Keratinocyte (primary cell): ENCODE measurements at regions not wholly inside any gene's neighbourhood (a gene's known extent, or its start where the extent isn't known, plus 50 kb on each side); places are given as distances from the start of the nearest gene placed in this dataset.
"Not testable (repeated sequence)": the region's sequence is repeated elsewhere in the genome, so short reads cannot be mapped to it uniquely, and the experiment has no call there.

Experiments used
- DNase-seq: peaks from one replicate; pipeline ENCODE4 v3.0.0-alpha.2; 2011; ENCODE audit warnings: low read depth, missing footprints, low spot score
- FAIRE-seq: peaks from 2 replicates; lab custom pipeline; 2011; peaks lifted over from hg19 to GRCh38; lab: Jason Lieb, UNC
- H2AFZ ChIP-seq: 2 replicates; pipeline ENCODE4 v1.6.0; 2012; ENCODE audit warnings: low read length, control low read depth, inconsistent platforms; ENCODE audit not compliant: control insufficient read depth
- H3K27ac ChIP-seq: 2 replicates; pipeline ENCODE4 v1.5.1; 2011; ENCODE audit warnings: low read length; ENCODE audit not compliant: control insufficient read depth, insufficient read depth
- H3K27me3 ChIP-seq: 3 replicates; pipeline ENCODE4 v1.6.0; 2011; ENCODE audit warnings: low read length; ENCODE audit not compliant: control insufficient read depth, insufficient read depth; ENCODE audit errors: extremely low read depth
- H3K36me3 ChIP-seq, 2 experiments: 2 replicates in 1 of 2; 3 replicates in 1 of 2; pipeline ENCODE4 v1.5.1; 2011; ENCODE audit warnings: low read length in 2 of 2, mild to moderate bottlenecking in 1 of 2; ENCODE audit not compliant: control insufficient read depth in 2 of 2, insufficient read depth in 2 of 2; ENCODE audit errors: extremely low read depth in 1 of 2
- H3K4me1 ChIP-seq: 3 replicates; pipeline ENCODE4 v1.5.1; 2011; ENCODE audit warnings: low read length; ENCODE audit not compliant: control insufficient read depth, insufficient read depth; ENCODE audit errors: extremely low read depth
- H3K4me2 ChIP-seq: 3 replicates; pipeline ENCODE4 v1.6.0; 2011; ENCODE audit warnings: low read depth, low read length; ENCODE audit not compliant: control insufficient read depth, insufficient read depth; ENCODE audit errors: extremely low read depth
- H3K4me3 ChIP-seq, 3 experiments: fragments of 200-600 bp in 1 of 3; sonication (generic) in 1 of 3; 2 replicates in 2 of 3; 3 replicates in 1 of 3; pipeline ENCODE4 v1.5.1; 2011 to 2016; ENCODE audit warnings: low read length in 3 of 3, mild to moderate bottlenecking in 3 of 3, control low read depth in 2 of 3, inconsistent platforms in 1 of 3, low read depth in 1 of 3, mixed read lengths in 1 of 3, mixed run types in 1 of 3, moderate library complexity in 1 of 3; ENCODE audit not compliant: control insufficient read depth in 2 of 3, insufficient read depth in 2 of 3; ENCODE audit errors: extremely low read depth in 1 of 3
- H3K79me2 ChIP-seq: 2 replicates; pipeline ENCODE4 v1.6.0; 2012; ENCODE audit warnings: low read length; ENCODE audit not compliant: control insufficient read depth, insufficient read depth
- H3K9ac ChIP-seq: 3 replicates; pipeline ENCODE4 v1.6.0; 2011; ENCODE audit warnings: low read length; ENCODE audit not compliant: control insufficient read depth, insufficient read depth; ENCODE audit errors: extremely low read depth
- H3K9me1 ChIP-seq: 3 replicates; pipeline ENCODE4 v1.6.0; 2011; ENCODE audit warnings: low read length; ENCODE audit not compliant: control insufficient read depth, insufficient read depth; ENCODE audit errors: extremely low read depth
- H3K9me3 ChIP-seq: 2 replicates; pipeline ENCODE4 v1.5.1; 2012; ENCODE audit warnings: low read depth, low read length; ENCODE audit not compliant: control insufficient read depth
- H4K20me1 ChIP-seq: 3 replicates; pipeline ENCODE4 v1.6.0; 2011; ENCODE audit warnings: low read length; ENCODE audit not compliant: control insufficient read depth, insufficient read depth; ENCODE audit errors: extremely low read depth
- EZH2 ChIP-seq: IDR thresholded peaks from one replicate; pipeline ENCODE4 v1.6.1; 2012; ENCODE audit warnings: inconsistent platforms, mild to moderate bottlenecking, low read length, moderate library complexity
- dilution Hi-C: fragments of 300-500 bp; cut with MboI; formaldehyde crosslinking; loops from one replicate; pipeline ENCODE4 v1.7.0; 2020; ENCODE audit warnings: low sequenced_read_pairs; ENCODE audit not compliant: extremely low pct_ligation_motif_present
- TF ChIP-seq, protein P1 (sequence below), 3 experiments: IDR thresholded peaks in 1 of 3; conservative IDR thresholded peaks in 1 of 3; optimal IDR thresholded peaks in 1 of 3; 2 replicates in 2 of 3; 3 replicates in 1 of 3; pipeline versions ENCODE3 to v1.5.1; 2011; ENCODE audit warnings: low read length in 3 of 3, mild to moderate bottlenecking in 3 of 3, moderate library complexity in 2 of 3, control low read depth in 1 of 3, inconsistent platforms in 1 of 3; ENCODE audit not compliant: insufficient read depth in 2 of 3; ENCODE audit errors: extremely low read depth in 1 of 3

DNA sequence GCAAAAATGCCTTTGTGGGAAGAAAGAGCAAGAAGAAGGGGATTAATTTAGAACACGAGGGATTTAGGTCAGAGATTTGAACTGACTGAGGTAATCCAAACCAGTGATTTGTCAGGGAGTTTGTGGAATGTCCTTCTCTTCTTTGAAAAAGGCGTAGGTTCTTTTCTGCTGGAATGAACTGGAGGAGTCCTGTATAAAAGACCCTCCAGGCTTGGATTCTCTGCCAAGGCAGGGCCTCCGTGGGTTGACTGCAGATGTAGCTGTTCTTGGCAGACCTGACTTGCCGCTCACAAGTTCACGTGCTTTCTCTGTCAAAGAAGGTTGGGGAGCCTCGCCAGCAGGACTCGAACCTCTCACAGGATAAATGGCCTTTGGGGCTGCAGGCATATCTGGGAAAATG is 62.8 kb upstream of the STC2 start:
- no peaks in the 10 kb centered on the region for H4K20me1 ChIP-seq
- TF ChIP-seq EZH2 = no peak
- TF ChIP-seq, protein P1, sequence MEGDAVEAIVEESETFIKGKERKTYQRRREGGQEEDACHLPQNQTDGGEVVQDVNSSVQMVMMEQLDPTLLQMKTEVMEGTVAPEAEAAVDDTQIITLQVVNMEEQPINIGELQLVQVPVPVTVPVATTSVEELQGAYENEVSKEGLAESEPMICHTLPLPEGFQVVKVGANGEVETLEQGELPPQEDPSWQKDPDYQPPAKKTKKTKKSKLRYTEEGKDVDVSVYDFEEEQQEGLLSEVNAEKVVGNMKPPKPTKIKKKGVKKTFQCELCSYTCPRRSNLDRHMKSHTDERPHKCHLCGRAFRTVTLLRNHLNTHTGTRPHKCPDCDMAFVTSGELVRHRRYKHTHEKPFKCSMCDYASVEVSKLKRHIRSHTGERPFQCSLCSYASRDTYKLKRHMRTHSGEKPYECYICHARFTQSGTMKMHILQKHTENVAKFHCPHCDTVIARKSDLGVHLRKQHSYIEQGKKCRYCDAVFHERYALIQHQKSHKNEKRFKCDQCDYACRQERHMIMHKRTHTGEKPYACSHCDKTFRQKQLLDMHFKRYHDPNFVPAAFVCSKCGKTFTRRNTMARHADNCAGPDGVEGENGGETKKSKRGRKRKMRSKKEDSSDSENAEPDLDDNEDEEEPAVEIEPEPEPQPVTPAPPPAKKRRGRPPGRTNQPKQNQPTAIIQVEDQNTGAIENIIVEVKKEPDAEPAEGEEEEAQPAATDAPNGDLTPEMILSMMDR (optimal IDR thresholded peaks at IDR 0.05 in 1 of 3, IDR thresholded peaks at IDR 0.05 in 1 of 3, conservative IDR thresholded peaks at IDR 0.05 in 1 of 3; ENCODE audit: extremely low read depth in 1 of 3, insufficient read depth in 2 of 3, low read length in 3 of 3) = no peak
- H3K4me2 ChIP-seq = no peak overlapping the region
- H3K9me3 ChIP-seq = peaks cover 2% of the 10 kb centered on the region
- no peak overlapping the region for H3K9ac ChIP-seq
- DNase-seq (no peak), FAIRE-seq (no peak)
- H3K27me3 ChIP-seq = no peaks in the 10 kb centered on the region
- H3K4me1 ChIP-seq = no peaks in the 10 kb centered on the region
- no peak overlapping the region for H2AFZ ChIP-seq
- no peaks in the 10 kb centered on the region for H3K36me3 ChIP-seq
- no peaks in the 10 kb centered on the region for H3K9me1 ChIP-seq
- dilution Hi-C loops = no loop called here
- H3K79me2 ChIP-seq = no peaks in the 10 kb centered on the region
- no peak overlapping the region for H3K27ac ChIP-seq
- no peak overlapping the region for H3K4me3 ChIP-seq

DNA sequence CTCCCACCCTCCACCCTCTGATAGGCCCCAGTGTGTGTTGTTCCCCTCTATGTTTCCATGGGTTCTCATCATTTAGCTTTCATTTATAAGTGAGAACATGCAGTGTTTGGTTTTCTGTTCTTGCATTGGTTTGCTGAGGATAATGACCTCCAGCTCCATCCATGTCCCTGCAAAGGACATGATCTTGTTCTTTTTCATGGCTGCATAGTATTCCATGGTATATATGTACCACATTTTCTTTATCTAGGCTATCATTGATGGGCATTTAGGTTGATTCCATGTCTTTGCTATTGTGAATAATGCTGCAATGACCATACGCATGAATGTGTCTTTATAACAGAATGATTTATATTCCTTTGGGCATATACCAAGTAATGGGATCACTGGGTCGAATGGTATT is 59.1 kb upstream of the STC2 start:
- H3K4me2 ChIP-seq, dilution Hi-C loops: not testable (repeated sequence)

DNA sequence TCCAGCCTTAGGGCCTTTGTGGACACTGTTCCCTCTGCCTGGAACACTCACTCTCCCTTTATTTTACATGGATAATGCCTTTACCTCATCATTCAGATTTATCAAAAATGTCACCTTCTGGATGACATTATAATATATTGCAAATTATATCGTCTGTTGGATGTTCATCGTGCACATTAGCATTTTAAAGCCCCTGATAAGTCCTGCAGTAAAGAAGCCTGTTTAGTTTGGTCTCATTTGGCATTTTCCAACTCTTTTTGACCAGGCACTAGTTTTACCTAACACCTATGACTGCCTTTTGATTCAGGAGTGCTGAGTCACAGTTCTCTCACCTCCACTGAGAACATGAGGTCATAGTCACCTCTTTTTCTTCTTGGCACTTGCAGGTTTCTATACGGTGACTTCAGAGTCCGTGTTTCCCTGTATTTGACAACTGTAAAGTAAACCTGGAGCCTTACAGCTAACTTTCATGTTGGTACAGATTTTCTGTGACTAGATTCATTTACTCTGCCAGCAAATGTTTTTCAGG is 57.7 kb upstream of the STC2 start:
- Histone ChIP-seq H3K4me2 (no peak overlapping the region), H4K20me1 (no peaks in the 10 kb centered on the region), H3K4me1 (no peaks in the 10 kb centered on the region), H3K9me3 (no peaks in the 10 kb centered on the region), H3K79me2 (no peaks in the 10 kb centered on the region), H2AFZ (no peak overlapping the region), H3K27me3 (no peaks in the 10 kb centered on the region), H3K9me1 (no peaks in the 10 kb centered on the region), H3K4me3 (no peak overlapping the region), H3K9ac (no peak overlapping the region), H3K36me3 (no peaks in the 10 kb centered on the region), H3K27ac (no peak overlapping the region)
- dilution Hi-C loops = no loop called here
- FAIRE-seq (peak; percentile 55), DNase-seq (no peak)
- TF ChIP-seq, protein P1 (optimal IDR thresholded peaks at IDR 0.05 in 1 of 3, IDR thresholded peaks at IDR 0.05 in 1 of 3, conservative IDR thresholded peaks at IDR 0.05 in 1 of 3; ENCODE audit: extremely low read depth in 1 of 3, insufficient read depth in 2 of 3, low read length in 3 of 3) = no peak
- TF ChIP-seq EZH2 = no peak

More for the DNA sequence above, 59.1 kb upstream of the STC2 start:
- not testable (repeated sequence) for H3K4me3 ChIP-seq, H3K9me1 ChIP-seq, H3K4me1 ChIP-seq, H3K36me3 ChIP-seq, DNase-seq, FAIRE-seq, H4K20me1 ChIP-seq, H3K79me2 ChIP-seq, H3K9me3 ChIP-seq, H3K27me3 ChIP-seq, H3K9ac ChIP-seq, H2AFZ ChIP-seq, H3K27ac ChIP-seq
